GM21447 (cell line): ENCODE measurements at regions not wholly inside any gene's neighbourhood (a gene's known extent, or its start where the extent isn't known, plus 50 kb on each side); places are given as distances from the start of the nearest gene placed in this dataset.
"Not testable (repeated sequence)": the region's sequence is repeated elsewhere in the genome, so short reads cannot be mapped to it uniquely, and the experiment has no call there.

Experiments
- ATAC-seq: cut with Tn5 transposase; IDR thresholded peaks from one replicate; pipeline ENCODE4 v1.9.1; 2021; ENCODE audit not compliant: unreplicated experiment

- peak; percentile 91 for ATAC-seq
Measured at GRCh38 chrX:109782994-109783700, 50.1 kb upstream of the ACSL4 start.

DNA sequence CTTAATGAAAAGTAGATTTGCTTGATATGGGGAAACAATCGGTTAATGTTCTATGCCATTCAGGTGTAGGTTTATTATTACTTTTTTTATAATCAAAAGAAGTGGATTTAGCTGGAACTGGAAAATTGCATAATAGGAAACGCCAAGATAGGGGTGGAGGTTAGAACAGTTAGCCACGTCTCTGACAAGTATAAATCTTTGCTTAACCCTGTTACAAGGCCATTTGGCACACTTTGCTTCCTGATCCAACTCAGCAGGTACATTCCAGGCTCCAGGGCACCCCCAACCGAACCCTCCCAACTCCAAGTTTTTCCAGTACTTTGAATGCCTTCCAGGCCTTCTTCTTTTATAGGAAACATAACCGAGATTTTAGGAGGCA is 50.6 kb upstream of the ACSL4 start:
- ATAC-seq: no peak

DNA sequence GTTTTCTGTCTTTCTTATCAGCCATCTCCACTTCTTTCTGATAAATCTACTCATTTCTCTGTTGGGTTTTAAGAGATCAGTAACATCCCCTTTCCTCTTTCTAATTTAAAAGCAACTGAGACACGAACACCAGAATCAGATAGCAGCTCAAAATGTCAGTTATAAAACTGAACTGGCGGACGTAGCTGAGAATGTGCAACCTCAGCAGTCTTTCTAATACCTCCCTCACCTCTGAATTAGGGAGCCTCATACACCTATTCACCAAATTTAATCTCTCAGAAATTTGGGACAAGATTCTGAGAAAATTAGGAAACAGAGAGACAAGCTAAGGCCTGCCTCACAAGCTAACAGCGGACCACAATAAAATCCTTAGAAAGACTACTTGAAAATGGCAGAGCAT is 52.0 kb upstream of the ACSL4 start:
- ATAC-seq: no peak

DNA sequence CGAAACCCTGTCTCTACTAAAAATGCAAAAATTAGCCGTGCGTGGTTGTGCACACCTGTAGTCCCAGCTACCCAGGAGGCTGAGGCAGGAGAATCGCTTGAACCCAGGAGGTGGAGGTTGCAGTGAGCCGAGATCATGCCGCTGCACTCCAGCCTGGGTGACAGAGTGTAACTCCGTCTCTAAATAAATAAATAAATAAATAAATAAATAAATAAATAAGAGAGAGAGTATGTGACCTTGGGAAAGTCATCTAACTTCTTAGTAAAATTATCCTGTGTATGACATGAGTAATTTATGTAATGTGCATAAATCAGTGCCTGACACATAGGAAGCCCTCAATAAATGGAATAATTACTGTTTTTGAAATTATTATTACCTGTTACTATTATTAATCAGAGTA is 57.5 kb upstream of the ACSL4 start:
- not testable (repeated sequence) for ATAC-seq

DNA sequence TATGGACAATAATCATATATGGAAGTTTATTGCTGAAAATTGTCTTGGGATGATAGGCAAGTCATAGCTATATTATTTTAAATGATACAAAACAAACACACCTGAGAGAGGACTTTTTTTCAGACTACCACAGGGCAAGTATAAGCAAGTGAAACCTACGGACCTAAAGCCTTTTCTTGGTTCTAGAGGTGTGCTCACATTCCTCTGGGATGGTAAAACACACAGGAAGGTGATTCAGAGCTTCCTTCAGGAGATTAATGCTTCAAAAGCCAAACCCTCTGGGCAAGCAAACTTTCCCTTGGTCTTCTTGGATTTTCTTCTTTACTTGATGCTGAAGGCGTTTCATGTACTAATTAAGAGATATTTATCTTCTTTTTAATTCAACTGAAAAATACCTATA is 60.1 kb upstream of the ACSL4 start:
- no peak for ATAC-seq

DNA sequence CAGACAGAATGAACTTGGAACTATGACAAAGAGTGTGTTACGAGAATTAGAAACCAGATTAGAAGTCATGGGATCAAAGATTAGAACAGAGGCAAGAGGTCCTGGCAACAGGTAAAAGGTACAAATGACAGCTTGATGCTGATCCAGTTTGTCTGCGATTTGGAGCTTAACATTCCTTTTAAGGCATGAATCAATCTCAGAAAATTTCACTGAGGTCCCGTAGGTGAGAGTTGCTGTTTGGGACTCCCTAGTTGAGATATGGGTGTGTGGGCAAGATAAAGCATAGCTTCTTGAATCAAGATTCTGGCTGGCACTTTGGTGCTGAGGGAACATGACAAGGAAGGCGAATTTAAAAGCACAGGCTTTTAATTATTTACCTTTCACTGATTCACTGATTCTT is 62.6 kb upstream of the ACSL4 start:
- ATAC-seq: no peak

DNA sequence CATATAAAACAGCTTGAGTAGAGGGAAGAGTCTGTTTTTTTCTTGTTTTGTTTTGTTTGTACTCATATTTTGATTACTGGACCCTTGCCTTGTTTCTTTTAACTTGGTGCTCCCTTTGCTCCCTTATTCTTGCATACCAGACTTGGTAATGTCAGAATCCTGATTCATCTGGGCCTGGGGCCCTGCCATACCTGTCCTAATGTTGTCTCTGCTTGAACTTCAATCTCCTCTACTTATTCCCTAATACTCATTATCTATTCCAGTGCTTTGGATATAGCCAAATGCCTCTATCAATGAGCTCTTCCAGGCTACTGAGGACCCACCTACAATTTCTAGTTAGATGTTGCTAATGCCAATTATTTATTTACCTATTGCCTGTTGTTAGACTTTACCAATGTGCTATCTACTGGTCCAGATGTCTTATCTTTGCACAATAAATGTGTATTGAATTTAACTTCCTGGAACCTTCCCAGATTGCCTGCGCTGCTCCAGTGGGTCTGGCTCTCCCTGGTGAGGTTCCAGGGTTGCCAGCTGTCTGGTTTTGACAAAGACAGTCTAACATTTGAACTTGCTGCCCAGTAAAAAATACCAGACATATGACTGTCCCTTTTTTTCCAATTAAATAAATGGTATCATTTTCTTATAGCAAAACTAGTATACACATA is 64.4 kb upstream of the ACSL4 start:
- ATAC-seq: no peak

GRCh38 chrX:109812236-109812635 is 79.2 kb upstream of the ACSL4 start:
- ATAC-seq: no peak

GRCh38 chrX:109813236-109813635 is 80.2 kb upstream of the ACSL4 start:
- ATAC-seq: no peak

DNA sequence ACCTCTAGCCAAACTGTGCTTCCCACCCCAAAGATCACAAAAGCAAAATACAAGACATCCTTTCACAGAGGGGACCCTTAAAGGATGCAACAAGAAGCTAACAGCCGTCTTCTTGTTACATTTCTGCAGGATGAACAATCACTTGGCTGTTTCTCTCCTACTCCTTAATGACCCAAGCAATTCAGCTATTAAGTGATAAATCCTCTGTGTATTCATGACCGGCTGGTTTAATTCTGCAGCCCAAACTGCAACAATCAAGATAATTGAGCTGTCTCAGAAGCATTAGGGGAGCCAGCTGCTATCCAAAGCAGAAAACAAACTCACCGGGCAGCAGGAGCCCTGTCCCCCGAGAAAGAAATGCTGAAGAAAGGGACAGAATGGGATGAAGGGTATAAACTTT is 85.9 kb upstream of the ACSL4 start:
- ATAC-seq: no peak

DNA sequence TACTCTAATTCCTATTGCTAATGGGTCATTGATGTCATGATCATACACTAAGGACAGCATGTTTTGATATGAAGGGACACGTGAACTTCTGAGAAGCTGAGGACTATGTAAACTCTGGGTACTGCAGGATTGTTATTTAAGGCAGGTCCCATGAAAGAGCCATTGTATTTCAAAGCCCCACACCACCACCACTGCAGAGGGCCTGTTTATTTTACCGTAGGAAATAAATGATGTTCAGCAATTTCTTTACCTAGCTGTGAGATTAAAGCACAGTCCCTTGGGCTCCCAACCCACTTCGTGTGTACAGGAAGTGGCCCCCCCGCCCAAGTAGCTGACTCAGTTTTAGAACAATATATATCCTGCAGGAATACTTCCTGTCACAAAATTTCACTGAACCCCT is 89.8 kb upstream of the ACSL4 start:
- ATAC-seq: no peak

DNA sequence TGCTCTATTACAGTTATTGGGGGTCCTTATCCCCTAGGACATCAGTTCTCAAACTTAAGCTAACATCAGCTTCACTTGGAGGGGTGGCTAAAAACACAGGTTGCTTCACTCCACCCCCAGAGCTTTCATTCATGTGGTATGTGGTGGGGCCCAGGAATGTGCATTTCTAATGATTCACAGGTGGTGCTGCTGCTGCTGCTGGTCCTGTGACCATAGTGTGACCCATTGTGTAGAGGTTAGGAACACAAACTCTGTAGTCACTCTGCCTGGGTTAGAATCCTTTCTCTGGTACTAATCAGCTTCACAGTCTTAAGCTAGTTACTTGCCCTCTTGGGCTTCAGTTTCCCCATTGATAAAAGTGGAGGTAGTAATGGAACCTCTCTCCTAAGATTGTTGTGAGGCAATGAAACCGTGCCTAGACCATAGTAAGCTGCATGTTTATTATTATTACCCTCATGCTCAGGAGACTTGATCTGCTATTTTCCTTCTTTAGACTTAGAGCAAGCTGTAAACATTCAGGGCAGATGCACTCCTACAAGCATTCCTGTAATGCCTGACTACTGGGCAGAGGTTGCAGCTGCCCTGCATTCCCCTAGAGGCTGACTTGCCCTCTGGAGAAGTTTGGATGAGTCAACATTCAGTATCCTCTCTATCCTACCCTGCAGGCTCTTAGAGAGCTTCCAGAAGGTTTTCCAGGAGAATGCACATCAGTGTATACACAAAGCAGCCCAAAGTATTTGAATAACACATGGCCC is 94.1 kb upstream of the ACSL4 start:
- no peak for ATAC-seq

GRCh38 chrX:109827772-109828171 is 94.7 kb upstream of the ACSL4 start:
- no peak for ATAC-seq

DNA sequence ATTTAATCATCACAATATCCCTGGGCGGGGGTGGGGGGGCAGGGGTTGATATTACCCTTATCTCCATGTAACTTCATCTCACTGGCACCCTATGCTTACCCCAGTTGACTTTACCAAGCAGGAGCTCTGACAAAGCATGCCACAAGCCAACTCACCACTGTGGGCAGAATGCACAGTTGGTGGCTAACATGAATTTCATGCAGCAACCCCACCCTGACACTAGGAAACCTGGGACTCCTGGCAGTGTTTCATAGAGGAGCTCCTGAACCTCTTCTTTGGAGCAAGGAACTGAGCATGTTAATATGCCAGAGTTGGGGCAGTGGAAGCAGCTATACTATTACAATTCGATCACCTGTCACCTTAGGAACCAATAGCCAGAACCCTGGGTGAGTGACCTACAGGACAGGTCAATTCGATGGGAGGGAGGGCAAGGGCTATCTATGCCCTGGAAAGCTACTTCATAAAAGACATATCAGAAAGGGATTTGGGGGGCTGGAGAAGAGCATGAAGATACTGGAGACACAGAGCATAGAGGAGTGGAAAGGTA is 97.2 kb upstream of the ACSL4 start:
- no peak for ATAC-seq

GRCh38 chrX:109830704-109831206 is 97.7 kb upstream of the ACSL4 start:
- ATAC-seq: peak; percentile 79

- no peak for ATAC-seq
Measured at GRCh38 chrX:109831326-109831985, 98.4 kb upstream of the ACSL4 start.

- no peak for ATAC-seq
Measured at GRCh38 chrX:109839694-109840567, 106.9 kb upstream of the ACSL4 start.

DNA sequence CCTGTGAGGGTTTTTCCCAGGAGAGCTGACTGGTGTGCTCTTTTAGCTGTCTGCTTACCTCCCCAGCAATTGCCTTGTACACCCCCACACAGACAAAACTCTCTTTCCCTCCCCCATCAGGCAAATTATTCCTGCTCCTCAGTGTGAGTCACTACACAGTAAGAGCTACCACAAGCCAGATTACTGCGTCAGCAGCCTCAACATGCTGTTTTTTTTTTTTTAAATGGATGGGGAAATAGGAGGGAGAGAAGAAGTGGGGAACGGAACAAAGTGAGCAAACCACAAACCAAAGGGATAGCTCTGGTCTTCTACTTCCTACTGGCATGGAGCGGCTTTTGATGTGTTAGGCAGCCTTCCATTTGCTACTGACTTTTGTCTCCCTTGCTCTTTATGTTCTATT is 107.5 kb upstream of the ACSL4 start:
- ATAC-seq: no peak

- ATAC-seq: no peak
Measured at GRCh38 chrX:109841257-109841656, 108.2 kb upstream of the ACSL4 start.

- ATAC-seq: no peak
Measured at GRCh38 chrX:109841869-109842579, 109.0 kb upstream of the ACSL4 start.
